Aorta (tissue), 5 donors: ENCODE measurements at regions not wholly inside any gene's neighbourhood (a gene's known extent, or its start where the extent isn't known, plus 50 kb on each side); places are given as distances from the start of the nearest gene placed in this dataset.

Experiments used
- ATAC-seq: fragments of 200-7000 bp; cut with Tn5 transposase; one replicate; pipeline ENCODE4 v1.9.1; 2022; ENCODE audit warnings: moderate library complexity; ENCODE audit not compliant: low FRiP score
- DNase-seq, 2 donors: peaks; one replicate each; pipeline ENCODE4 v3.0.0-alpha.2; 2020
- H3K27ac ChIP-seq, 2 donors: one replicate each; pipeline ENCODE4 v1.5.1; 2013; ENCODE audit warnings: low read length in 2 of 2, mild to moderate bottlenecking in 2 of 2, moderate library complexity in 2 of 2, control low read depth in 1 of 2, inconsistent platforms in 1 of 2, low read depth in 1 of 2
- H3K27me3 ChIP-seq, 2 donors: one replicate each; pipeline ENCODE4 v1.6.1; 2013; ENCODE audit warnings: control low read depth in 1 of 2, low read length in 1 of 2, mild to moderate bottlenecking in 1 of 2, moderate library complexity in 1 of 2; ENCODE audit not compliant: insufficient read depth in 2 of 2, control insufficient read depth in 1 of 2
- H3K36me3 ChIP-seq, 2 donors: one replicate each; pipeline ENCODE4 v1.6.1; 2013; ENCODE audit warnings: control low read depth in 1 of 2, low read length in 1 of 2, mild to moderate bottlenecking in 1 of 2; ENCODE audit not compliant: insufficient read depth in 2 of 2, control insufficient read depth in 1 of 2
- H3K4me1 ChIP-seq, 2 donors: one replicate each; pipeline ENCODE4 v1.6.1; 2013; ENCODE audit warnings: low read length in 2 of 2, control low read depth in 1 of 2, mild to moderate bottlenecking in 1 of 2, moderate library complexity in 1 of 2; ENCODE audit not compliant: insufficient read depth in 2 of 2, control insufficient read depth in 1 of 2
- H3K4me3 ChIP-seq, 2 donors: one replicate each; pipeline ENCODE4 v1.5.1; 2013; ENCODE audit warnings: low read length in 2 of 2, control low read depth in 1 of 2, mild to moderate bottlenecking in 1 of 2
- H3K9me3 ChIP-seq: one replicate; pipeline ENCODE4 v1.6.1; 2013; ENCODE audit warnings: mild to moderate bottlenecking, low read length; ENCODE audit not compliant: control insufficient read depth
- WGBS, 2 donors: extraction: QIAGEN DNeasy Blood & Tissue Kit; methylation state at CpG; one replicate each; pipeline ENCODE4 v1.1.7; 2013; 5-methylcytosine and 5-hydroxymethylcytosine counted together
- intact Hi-C, 2 donors: fragments of 100-400 bp; cut with DNase I; formaldehyde crosslinking; loops; one replicate each; pipeline versions ENCODE4 v1.14.2 to v1.15.0; 2022
- donor health status: healthy with polysubstance abuse.
- donor health status: Bipolar disorder and iron deficiency.
- donor health status: DM: no; HTN: no; CAD: no.
- donor health status: DM: no; HTN: no; CAD: no.
- donor health status: DM: yes; HTN: yes; CAD: no.

- Histone ChIP-seq H3K27me3 (no peaks in the 10 kb centered on the region), H3K4me1 (no peaks in the 10 kb centered on the region), H3K36me3 (no peaks in the 10 kb centered on the region), H3K4me3 (no peak overlapping the region), H3K27ac (no peak overlapping the region), H3K9me3 (no peaks in the 10 kb centered on the region)
- ATAC-seq (no peak), DNase-seq (no peak)
- intact Hi-C loops = no loop called here
- 65 to 85% methylated on average over 2 of the region's 2 CpGs for WGBS, 2 donors
Observed at GRCh38 chr1:198838022-198838342, 199.1 kb downstream of the PTPRC start.

GRCh38 chr1:198841477-198841876, 202.6 kb downstream of the PTPRC start:
- Histone ChIP-seq H3K9me3 (no peaks in the 10 kb centered on the region), H3K36me3 (no peaks in the 10 kb centered on the region), H3K4me1 (no peaks in the 10 kb centered on the region), H3K27me3 (no peaks in the 10 kb centered on the region), H3K4me3 (no peak overlapping the region), H3K27ac (no peak overlapping the region)
- ATAC-seq (no peak), DNase-seq (no peak)
- 93 to 95% methylated on average over 3 of the region's 3 CpGs for WGBS, 2 donors
- intact Hi-C loops = no loop called here

GRCh38 chr1:198842686-198843085, 203.8 kb downstream of the PTPRC start:
- no peaks in the 10 kb centered on the region for H3K36me3 ChIP-seq
- no peaks in the 10 kb centered on the region for H3K4me1 ChIP-seq
- DNase-seq (no peak), ATAC-seq (no peak)
- intact Hi-C loops = no loop called here
- no peak overlapping the region for H3K4me3 ChIP-seq
- H3K27ac ChIP-seq = no peak overlapping the region
- WGBS, 2 donors = 91 to 93% methylated on average over 2 of the region's 2 CpGs
- H3K27me3 ChIP-seq = no peaks in the 10 kb centered on the region
- H3K9me3 ChIP-seq = peaks cover 2% of the 10 kb centered on the region

- H3K27ac ChIP-seq = no peak overlapping the region
- no peak for ATAC-seq
- peaks cover 2% of the 10 kb centered on the region for H3K9me3 ChIP-seq
- WGBS, 2 donors = 38 to 52% methylated on average over 2 of the region's 2 CpGs
- no peak overlapping the region for H3K4me3 ChIP-seq
- no peaks in the 10 kb centered on the region for H3K36me3 ChIP-seq
- no peaks in the 10 kb centered on the region for H3K27me3 ChIP-seq
- no peak for DNase-seq
- intact Hi-C loops = no loop called here
- no peaks in the 10 kb centered on the region for H3K4me1 ChIP-seq
Observed at GRCh38 chr1:198845271-198845670, 206.4 kb downstream of the PTPRC start.

GRCh38 chr1:198845851-198846250, 207.0 kb downstream of the PTPRC start:
- Histone ChIP-seq H3K4me1 (no peaks in the 10 kb centered on the region), H3K27me3 (no peaks in the 10 kb centered on the region), H3K9me3 (peaks cover 2% of the 10 kb centered on the region), H3K27ac (no peak overlapping the region), H3K36me3 (no peaks in the 10 kb centered on the region), H3K4me3 (no peak overlapping the region)
- DNase-seq = no peak
- WGBS, 2 donors = 83 to 85% methylated on average over 4 of the region's 4 CpGs
- intact Hi-C loops = no loop called here
- ATAC-seq = no peak

GRCh38 chr1:198846556-198846955, 207.7 kb downstream of the PTPRC start:
- DNase-seq (no peak), ATAC-seq (no peak)
- no peaks in the 10 kb centered on the region for H3K4me1 ChIP-seq
- peaks cover 2% of the 10 kb centered on the region for H3K9me3 ChIP-seq
- 53 to 62% methylated on average over 2 of the region's 2 CpGs for WGBS, 2 donors
- no peak overlapping the region for H3K4me3 ChIP-seq
- intact Hi-C loops = no loop called here
- H3K36me3 ChIP-seq = no peaks in the 10 kb centered on the region
- H3K27me3 ChIP-seq = no peaks in the 10 kb centered on the region
- H3K27ac ChIP-seq = no peak overlapping the region

- no peak overlapping the region for H3K4me3 ChIP-seq
- WGBS, 2 donors = 76 to 91% methylated on average over 1 of the region's 1 CpG
- ATAC-seq (no peak), DNase-seq (no peak)
- H3K4me1 ChIP-seq = no peaks in the 10 kb centered on the region
- no peaks in the 10 kb centered on the region for H3K27me3 ChIP-seq
- intact Hi-C loops = no loop called here
- H3K36me3 ChIP-seq = no peaks in the 10 kb centered on the region
- H3K27ac ChIP-seq = no peak overlapping the region
- H3K9me3 ChIP-seq = peaks cover 2% of the 10 kb centered on the region
Observed at GRCh38 chr1:198848206-198848605, 209.4 kb downstream of the PTPRC start.

- Histone ChIP-seq H3K27ac (no peak overlapping the region), H3K4me3 (no peak overlapping the region), H3K36me3 (no peaks in the 10 kb centered on the region), H3K27me3 (no peaks in the 10 kb centered on the region), H3K4me1 (no peaks in the 10 kb centered on the region), H3K9me3 (peaks cover 2% of the 10 kb centered on the region)
- DNase-seq (no peak), ATAC-seq (no peak)
- intact Hi-C loops = no loop called here
- WGBS, 2 donors = 83 to 85% methylated on average over 1 of the region's 1 CpG
Observed at GRCh38 chr1:198848649-198849048, 209.8 kb downstream of the PTPRC start.

GRCh38 chr1:198849093-198849492, 210.3 kb downstream of the PTPRC start:
- Histone ChIP-seq H3K27me3 (no peaks in the 10 kb centered on the region), H3K36me3 (no peaks in the 10 kb centered on the region)
- WGBS, 2 donors = 97 to 99% methylated on average over 2 of the region's 2 CpGs

More at GRCh38 chr1:198849093-198849492, 210.3 kb downstream of the PTPRC start:
- no peaks in the 10 kb centered on the region for H3K4me1 ChIP-seq
- ATAC-seq (no peak), DNase-seq (no peak)
- no peak overlapping the region for H3K4me3 ChIP-seq
- intact Hi-C loops = no loop called here
- H3K27ac ChIP-seq = no peak overlapping the region
- peaks cover 2% of the 10 kb centered on the region for H3K9me3 ChIP-seq
